ENCODE measurements at regions not wholly inside any gene's neighbourhood (a gene's known extent, or its start where the extent isn't known, plus 50 kb on each side); places are given as distances from the start of the nearest gene placed in this dataset.

DNA sequence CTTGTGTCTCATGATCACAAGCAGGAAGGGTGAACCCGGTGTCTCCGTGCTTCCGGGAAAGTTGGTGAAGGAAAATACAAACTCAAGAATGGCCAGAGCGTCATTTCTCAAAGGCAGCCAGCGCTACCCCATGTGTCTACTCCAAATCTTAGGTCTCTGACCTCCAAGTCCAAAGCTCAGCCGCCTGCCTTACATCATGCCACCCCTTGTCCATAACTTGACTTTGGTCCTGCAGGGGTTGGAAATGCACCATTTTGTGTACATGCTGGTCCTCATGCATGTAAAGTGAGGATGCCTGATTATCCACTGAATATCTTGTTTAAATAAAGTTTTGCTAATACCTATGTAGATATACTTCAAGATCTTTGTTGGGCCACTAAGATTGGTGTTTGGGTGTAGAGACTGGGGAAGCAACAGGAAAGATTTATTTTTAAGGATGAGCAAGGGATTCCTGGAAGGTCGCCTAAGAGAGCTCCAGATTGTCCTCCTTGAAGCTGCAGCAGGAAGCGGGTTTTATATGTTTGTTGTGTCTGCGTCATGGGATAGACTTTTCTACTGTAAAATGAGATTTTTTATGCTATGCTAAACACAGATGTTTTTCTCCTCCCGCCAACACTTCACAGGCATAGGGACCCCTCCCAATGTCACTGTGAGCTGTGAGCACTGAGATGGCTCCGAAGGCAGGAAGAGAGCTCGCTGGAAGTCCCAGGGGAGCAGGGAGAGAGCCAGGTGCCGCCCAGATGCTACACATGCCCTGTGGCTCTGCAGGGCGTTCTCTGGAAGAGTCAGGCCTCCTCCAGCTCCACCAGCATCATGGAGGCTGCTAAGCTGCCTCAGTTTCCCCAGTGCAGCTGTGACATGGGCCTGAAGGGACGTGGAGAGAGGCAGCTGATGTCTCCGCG is 176.2 kb upstream of the HDAC4 start:
- TF ChIP-seq EGR2 (tag by site-specific recombination; IDR thresholded peaks at IDR 0.05; ENCODE audit: low read depth) (no peak), ZNF561 (tag by site-specific recombination; IDR thresholded peaks at IDR 0.05; ENCODE audit: borderline replicate concordance) (no peak), ZNF777 (tag by site-specific recombination; IDR thresholded peaks at IDR 0.05; ENCODE audit: borderline replicate concordance) (no peak), ZNF214 (tag by site-specific recombination; IDR thresholded peaks at IDR 0.05; ENCODE audit: borderline replicate concordance) (no peak)
- H3K9me3 ChIP-seq (ENCODE audit: control insufficient read depth, insufficient read depth, low read depth, low read length): no peaks in the 10 kb centered on the region
- no peak overlapping the region for H3K4me3 ChIP-seq (ENCODE audit: low read depth, low read length)
- no peaks in the 10 kb centered on the region for H3K36me3 ChIP-seq (ENCODE audit: control insufficient read depth in 2 of 2, insufficient read depth in 1 of 2, low read length in 2 of 2)
- no peak overlapping the region for H3K27ac ChIP-seq (ENCODE audit: extremely low read depth, low read depth, low read length)
- ChIA-PET POLR2A (no interaction called here), CTCF (no interaction called here)
- H3K4me1 ChIP-seq (ENCODE audit: control insufficient read depth, insufficient read depth, low read length): no peaks in the 10 kb centered on the region

DNA sequence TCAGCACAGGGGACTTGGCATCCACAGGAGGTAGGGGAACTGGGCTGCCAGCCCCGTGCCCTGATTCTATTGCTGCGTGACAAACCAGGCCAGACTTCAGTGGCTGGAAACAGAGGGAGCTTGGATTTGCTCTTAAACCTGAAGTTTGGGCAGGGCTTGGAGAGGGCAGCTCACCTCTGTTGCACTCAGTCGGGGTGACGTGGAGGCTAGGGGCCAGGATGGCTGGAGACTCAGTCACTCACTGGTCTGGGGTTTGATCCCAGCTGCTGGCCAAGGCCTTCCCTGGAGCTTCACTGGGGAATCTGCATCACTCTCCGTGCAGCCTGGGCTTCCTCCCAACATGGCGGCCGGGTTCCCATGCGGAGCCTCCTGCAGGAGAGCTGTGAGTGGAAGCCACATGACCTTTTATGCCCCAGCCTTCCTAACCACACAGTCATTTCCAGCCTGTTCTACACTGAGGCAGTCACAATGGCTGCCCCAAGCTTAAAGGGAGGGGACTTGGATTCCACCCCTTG is 175.2 kb upstream of the HDAC4 start:
- CTCF ChIA-PET: interaction anchor here (0.5 to 0.6 kb wide), 3 partner anchors 296 to 432 kb away, joined by 3 read pairs; no protein-coding TSS in a partner anchor
- TF ChIP-seq, protein P1, sequence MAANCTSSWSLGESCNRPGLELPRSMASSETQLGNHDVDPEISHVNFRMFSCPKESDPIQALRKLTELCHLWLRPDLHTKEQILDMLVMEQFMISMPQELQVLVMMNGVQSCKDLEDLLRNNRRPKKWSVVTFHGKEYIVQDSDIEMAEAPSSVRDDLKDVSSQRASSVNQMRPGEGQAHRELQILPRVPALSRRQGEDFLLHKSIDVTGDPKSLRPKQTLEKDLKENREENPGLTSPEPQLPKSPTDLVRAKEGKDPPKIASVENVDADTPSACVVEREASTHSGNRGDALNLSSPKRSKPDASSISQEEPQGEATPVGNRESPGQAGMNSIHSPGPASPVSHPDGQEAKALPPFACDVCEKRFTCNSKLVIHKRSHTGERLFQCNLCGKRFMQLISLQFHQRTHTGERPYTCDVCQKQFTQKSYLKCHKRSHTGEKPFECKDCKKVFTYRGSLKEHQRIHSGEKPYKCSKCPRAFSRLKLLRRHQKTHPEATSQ (tag by site-specific recombination; IDR thresholded peaks at IDR 0.05): no peak
- no peak for TF ChIP-seq EGR2 (tag by site-specific recombination; IDR thresholded peaks at IDR 0.05; ENCODE audit: low read depth)
- no peak for TF ChIP-seq ZNF677 (tag by site-specific recombination; IDR thresholded peaks at IDR 0.05)
- TF ChIP-seq ZNF155 (tag by site-specific recombination; IDR thresholded peaks at IDR 0.05): no peak
- POLR2A ChIA-PET: no interaction called here

GRCh38 chr2:239574434-239575156 is 173.8 kb upstream of the HDAC4 start:
- Histone ChIP-seq H3K27ac (ENCODE audit: extremely low read depth, low read depth, low read length) (no peak overlapping the region), H3K9me3 (ENCODE audit: control insufficient read depth, insufficient read depth, low read depth, low read length) (no peaks in the 10 kb centered on the region), H3K4me3 (ENCODE audit: low read depth, low read length) (no peak overlapping the region), H3K36me3 (ENCODE audit: control insufficient read depth in 2 of 2, insufficient read depth in 1 of 2, low read length in 2 of 2) (no peaks in the 10 kb centered on the region), H3K4me1 (ENCODE audit: control insufficient read depth, insufficient read depth, low read length) (no peaks in the 10 kb centered on the region)
- ChIA-PET CTCF (interaction anchor here (0.9 kb wide), 1 partner anchor 1018 kb away, joined by 6 read pairs; no protein-coding TSS in a partner anchor), POLR2A (no interaction called here)
- no peak for TF ChIP-seq ZNF211 (tag by site-specific recombination; IDR thresholded peaks at IDR 0.05; ENCODE audit: low read depth)
- no peak for TF ChIP-seq PBX3 (CRISPR knock-in tag; IDR thresholded peaks at IDR 0.05)
- no peak for TF ChIP-seq TCF7L2 (IDR thresholded peaks at IDR 0.05; ENCODE audit: borderline replicate concordance, low read depth, low read length)
- TF ChIP-seq ZNF704 (tag by site-specific recombination; IDR thresholded peaks at IDR 0.05): no peak
- no peak for TF ChIP-seq YY2 (tag by site-specific recombination; IDR thresholded peaks at IDR 0.05)
- no peak for TF ChIP-seq GLIS1 (tag by site-specific recombination; IDR thresholded peaks at IDR 0.05)
- TF ChIP-seq ZNF449 (tag by site-specific recombination; IDR thresholded peaks at IDR 0.05): no peak
- TF ChIP-seq ZNF292 (tag by site-specific recombination; IDR thresholded peaks at IDR 0.05; ENCODE audit: borderline replicate concordance, low read depth): no peak
- TF ChIP-seq ZNF707 (tag by site-specific recombination; IDR thresholded peaks at IDR 0.05): no peak
- TF ChIP-seq ZNF837 (tag by site-specific recombination; IDR thresholded peaks at IDR 0.05): no peak
- no peak for TF ChIP-seq ZNF561 (tag by site-specific recombination; IDR thresholded peaks at IDR 0.05; ENCODE audit: borderline replicate concordance)
- TF ChIP-seq ZNF37A (tag by site-specific recombination; IDR thresholded peaks at IDR 0.05): no peak
- TF ChIP-seq, protein P2, sequence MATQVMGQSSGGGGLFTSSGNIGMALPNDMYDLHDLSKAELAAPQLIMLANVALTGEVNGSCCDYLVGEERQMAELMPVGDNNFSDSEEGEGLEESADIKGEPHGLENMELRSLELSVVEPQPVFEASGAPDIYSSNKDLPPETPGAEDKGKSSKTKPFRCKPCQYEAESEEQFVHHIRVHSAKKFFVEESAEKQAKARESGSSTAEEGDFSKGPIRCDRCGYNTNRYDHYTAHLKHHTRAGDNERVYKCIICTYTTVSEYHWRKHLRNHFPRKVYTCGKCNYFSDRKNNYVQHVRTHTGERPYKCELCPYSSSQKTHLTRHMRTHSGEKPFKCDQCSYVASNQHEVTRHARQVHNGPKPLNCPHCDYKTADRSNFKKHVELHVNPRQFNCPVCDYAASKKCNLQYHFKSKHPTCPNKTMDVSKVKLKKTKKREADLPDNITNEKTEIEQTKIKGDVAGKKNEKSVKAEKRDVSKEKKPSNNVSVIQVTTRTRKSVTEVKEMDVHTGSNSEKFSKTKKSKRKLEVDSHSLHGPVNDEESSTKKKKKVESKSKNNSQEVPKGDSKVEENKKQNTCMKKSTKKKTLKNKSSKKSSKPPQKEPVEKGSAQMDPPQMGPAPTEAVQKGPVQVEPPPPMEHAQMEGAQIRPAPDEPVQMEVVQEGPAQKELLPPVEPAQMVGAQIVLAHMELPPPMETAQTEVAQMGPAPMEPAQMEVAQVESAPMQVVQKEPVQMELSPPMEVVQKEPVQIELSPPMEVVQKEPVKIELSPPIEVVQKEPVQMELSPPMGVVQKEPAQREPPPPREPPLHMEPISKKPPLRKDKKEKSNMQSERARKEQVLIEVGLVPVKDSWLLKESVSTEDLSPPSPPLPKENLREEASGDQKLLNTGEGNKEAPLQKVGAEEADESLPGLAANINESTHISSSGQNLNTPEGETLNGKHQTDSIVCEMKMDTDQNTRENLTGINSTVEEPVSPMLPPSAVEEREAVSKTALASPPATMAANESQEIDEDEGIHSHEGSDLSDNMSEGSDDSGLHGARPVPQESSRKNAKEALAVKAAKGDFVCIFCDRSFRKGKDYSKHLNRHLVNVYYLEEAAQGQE (tag by site-specific recombination; IDR thresholded peaks at IDR 0.05): no peak

More for the DNA sequence above, 175.2 kb upstream of the HDAC4 start:
- Histone ChIP-seq H3K4me1 (ENCODE audit: control insufficient read depth, insufficient read depth, low read length) (no peaks in the 10 kb centered on the region), H3K9me3 (ENCODE audit: control insufficient read depth, insufficient read depth, low read depth, low read length) (no peaks in the 10 kb centered on the region), H3K4me3 (ENCODE audit: low read depth, low read length) (no peak overlapping the region), H3K36me3 (ENCODE audit: control insufficient read depth in 2 of 2, insufficient read depth in 1 of 2, low read length in 2 of 2) (no peaks in the 10 kb centered on the region), H3K27ac (ENCODE audit: extremely low read depth, low read depth, low read length) (no peak overlapping the region)

All from HEK293 (cell line).